SK-N-SH (cell line): ENCODE measurements at regions not wholly inside any gene's neighbourhood (a gene's known extent, or its start where the extent isn't known, plus 50 kb on each side); places are given as distances from the start of the nearest gene placed in this dataset.

Experiments
- CTCF ChIA-PET: fragments of 300-600, 350-600 bp; formaldehyde crosslinking; extraction: SDS; loops from one replicate; lab custom pipeline; 2021; lab: Yijun Ruan, JAX
- POLR2A ChIA-PET: fragments of 350-600 bp; sonication (Branson Sonifier 250); formaldehyde crosslinking; extraction: SDS; loops from one replicate; lab custom pipeline; 2020; ENCODE audit warnings: antibody characterized with exemption, inconsistent platforms; lab: Yijun Ruan, JAX
- DNase-seq: peaks from one replicate; pipeline ENCODE4 v3.0.0; 2012
- H2AFZ ChIP-seq: fragments of 200-600 bp; sonication (generic); 2 replicates; pipeline ENCODE4 v1.8.1; 2016; ENCODE audit warnings: antibody characterized with exemption, mild to moderate bottlenecking, low read depth
- H3F3A ChIP-seq: fragments of 200-600 bp; sonication (generic); replicated peaks from 2 replicates; pipeline ENCODE3; 2016; ENCODE audit warnings: antibody characterized with exemption, mild to moderate bottlenecking; ENCODE audit not compliant: insufficient read depth
- H3K27ac ChIP-seq, 2 experiments: fragments of 200-500 bp in 1 of 2; fragments of 200-600 bp in 1 of 2; sonication (Bioruptor generic) in 1 of 2; sonication (generic), shearing (Covaris generic) in 1 of 2; 2 replicates each; pipeline versions ENCODE4 v1.5.1 to v1.6.1; 2014 to 2016; ENCODE audit warnings: low read depth in 2 of 2, inconsistent platforms in 1 of 2, low read length in 1 of 2, mild to moderate bottlenecking in 1 of 2, mixed read lengths in 1 of 2
- H3K27me3 ChIP-seq: fragments of 200-600 bp; sonication (generic), shearing (Covaris generic); 2 replicates; pipeline ENCODE4 v1.6.1; 2016; ENCODE audit warnings: mixed run types; ENCODE audit not compliant: insufficient read depth
- H3K36me3 ChIP-seq, 2 experiments: fragments of 200-500 bp in 1 of 2; fragments of 200-600 bp in 1 of 2; sonication (Bioruptor generic) in 1 of 2; sonication (generic) in 1 of 2; replicated peaks in 1 of 2; 2 replicates each; pipeline versions ENCODE3 to v1.5.1; 2014 to 2016; ENCODE audit warnings: low read length in 1 of 2, mild to moderate bottlenecking in 1 of 2; ENCODE audit not compliant: insufficient read depth in 2 of 2, control insufficient read depth in 1 of 2
- H3K4me1 ChIP-seq, 2 experiments: fragments of 200-500 bp in 1 of 2; fragments of 200-600 bp in 1 of 2; sonication (Bioruptor generic) in 1 of 2; sonication (generic), shearing (Covaris generic) in 1 of 2; 2 replicates each; pipeline versions ENCODE4 v1.5.1 to v1.6.1; 2014 to 2016; ENCODE audit warnings: low read depth in 1 of 2, low read length in 1 of 2, mixed run types in 1 of 2; ENCODE audit not compliant: insufficient read depth in 2 of 2, control insufficient read depth in 1 of 2
- H3K4me2 ChIP-seq: fragments of 200-600 bp; sonication (generic), shearing (Covaris generic); 2 replicates; pipeline ENCODE4 v1.6.1; 2017; ENCODE audit warnings: mixed run types
- H3K4me3 ChIP-seq, 2 experiments: fragments of 200-500 bp in 1 of 2; fragments of 200-600 bp in 1 of 2; sonication (Bioruptor generic) in 1 of 2; sonication (generic), shearing (Covaris generic) in 1 of 2; 2 replicates each; pipeline versions ENCODE4 v1.5.1 to v1.8.1; 2014 to 2016; ENCODE audit warnings: low read depth in 2 of 2, inconsistent platforms in 1 of 2, low read length in 1 of 2, mild to moderate bottlenecking in 1 of 2, mixed read lengths in 1 of 2, moderate library complexity in 1 of 2
- H3K79me2 ChIP-seq: fragments of 200-600 bp; sonication (generic); 2 replicates; pipeline ENCODE4 v1.8.1; 2017; ENCODE audit warnings: mild to moderate bottlenecking; ENCODE audit not compliant: insufficient read depth
- H3K9ac ChIP-seq: fragments of 200-600 bp; sonication (generic); 2 replicates; pipeline ENCODE4 v1.6.1; 2017; ENCODE audit warnings: mixed run types
- H3K9me2 ChIP-seq: fragments of 200-600 bp; sonication (generic); 2 replicates; pipeline ENCODE4 v1.6.1; 2017; ENCODE audit warnings: mixed run types
- H3K9me3 ChIP-seq: fragments of 200-600 bp; sonication (generic); 2 replicates; pipeline ENCODE4 v1.6.1; 2017; ENCODE audit warnings: mixed run types, mild to moderate bottlenecking, moderate library complexity
- H4K20me1 ChIP-seq: fragments of 200-600 bp; sonication (generic); 2 replicates; pipeline ENCODE4 v1.6.1; 2017; ENCODE audit warnings: mild to moderate bottlenecking, mixed run types; ENCODE audit not compliant: insufficient read depth
- ELF1 ChIP-seq: IDR thresholded peaks from 2 replicates; pipeline ENCODE4 v1.4.0; 2012
- FOXJ3 ChIP-seq: sonication (generic); formaldehyde crosslinking; IDR thresholded peaks from 2 replicates; pipeline ENCODE4 v1.5.1; 2020; ENCODE audit warnings: mild to moderate bottlenecking, missing genetic modification reagents
- FOXM1 ChIP-seq: IDR thresholded peaks from 2 replicates; pipeline ENCODE4 v1.4.0; 2012; ENCODE audit warnings: low read depth, mild to moderate bottlenecking
- GABPA ChIP-seq: IDR thresholded peaks from 2 replicates; pipeline ENCODE4 v1.4.0; 2012; ENCODE audit warnings: low read depth, mild to moderate bottlenecking
- GATA2 ChIP-seq: sonication (generic); formaldehyde crosslinking; IDR thresholded peaks from 2 replicates; pipeline ENCODE4 v1.5.0; 2020; ENCODE audit warnings: mild to moderate bottlenecking, missing genetic modification reagents
- JUND ChIP-seq: IDR thresholded peaks from 2 replicates; pipeline ENCODE4 v1.4.0; 2012
- MXI1 ChIP-seq: IDR thresholded peaks from 2 replicates; pipeline ENCODE4 v1.6.1; 2012; ENCODE audit warnings: mild to moderate bottlenecking, low read depth, low read length, improper control_type of control experiment
- NRF1 ChIP-seq: IDR thresholded peaks from 2 replicates; pipeline ENCODE4 v1.6.1; 2012; ENCODE audit warnings: low read depth, mild to moderate bottlenecking, low read length
- RFX5 ChIP-seq: IDR thresholded peaks from 2 replicates; pipeline ENCODE4 v1.6.1; 2012; ENCODE audit warnings: mild to moderate bottlenecking, improper control_type of control experiment, low read length
- RXRA ChIP-seq: IDR thresholded peaks from 2 replicates; pipeline ENCODE4 v1.4.0; 2012; ENCODE audit warnings: low read depth, mild to moderate bottlenecking, borderline replicate concordance
- SMC3 ChIP-seq: IDR thresholded peaks from 2 replicates; pipeline ENCODE4 v1.6.1; 2012; ENCODE audit warnings: low read depth, low read length, improper control_type of control experiment
- TEAD4 ChIP-seq: IDR thresholded peaks from 2 replicates; pipeline ENCODE4 v1.4.0; 2012; ENCODE audit warnings: mild to moderate bottlenecking, borderline replicate concordance; ENCODE audit not compliant: insufficient read depth
- YY1 ChIP-seq: IDR thresholded peaks from 2 replicates; pipeline ENCODE4 v1.4.0; 2012; ENCODE audit warnings: low read depth, mild to moderate bottlenecking
- WGBS: methylation state at CpG from one replicate; pipeline ENCODE4 v1.1.6; 2017; ENCODE audit warnings: low lambda C conversion rate; 5-methylcytosine and 5-hydroxymethylcytosine counted together
- TF ChIP-seq, protein P1 (sequence below): fragments of 200-600 bp; sonication (generic); IDR thresholded peaks from 2 replicates; pipeline ENCODE4 v1.6.1; 2017; ENCODE audit warnings: antibody characterized with exemption, mild to moderate bottlenecking, moderate library complexity
- TF ChIP-seq, protein P2 (sequence below): IDR thresholded peaks from 2 replicates; pipeline ENCODE4 v1.6.1; 2012; ENCODE audit warnings: mild to moderate bottlenecking, low read depth, low read length, moderate library complexity
- TF ChIP-seq, protein P3 (sequence below): IDR thresholded peaks from 2 replicates; pipeline ENCODE4 v1.4.0; 2012; ENCODE audit warnings: low read depth, borderline replicate concordance
- TF ChIP-seq, protein P4 (sequence below): fragments of 150-350 bp; IDR thresholded peaks from 2 replicates; pipeline ENCODE4 v1.6.1; 2017; ENCODE audit warnings: antibody characterized with exemption, low read length, low read depth, borderline replicate concordance

DNA sequence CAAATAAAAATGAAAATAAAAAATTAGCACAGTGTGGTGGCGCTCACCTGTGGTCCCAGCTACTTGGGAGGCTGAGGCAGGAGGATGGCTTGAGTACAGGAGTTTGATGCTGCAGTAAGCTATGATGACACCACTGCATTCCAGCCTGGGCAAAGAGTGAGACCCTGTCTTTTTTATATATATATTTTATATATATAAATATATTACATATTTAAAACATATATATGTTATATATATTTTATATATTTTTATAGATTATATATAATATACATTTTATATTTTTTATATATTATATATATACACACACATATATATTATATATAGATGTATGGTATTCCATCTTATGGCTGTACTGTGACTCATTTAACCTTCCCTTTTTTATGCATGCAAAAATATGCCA lies 87.6 kb upstream of the PMEPA1 start:
- Histone ChIP-seq H3K79me2 (no peaks in the 10 kb centered on the region), H3K9me3 (no peaks in the 10 kb centered on the region), H3K27me3 (no peaks in the 10 kb centered on the region), H4K20me1 (no peaks in the 10 kb centered on the region), H2AFZ (no peak overlapping the region), H3K9ac (no peak overlapping the region), H3K4me3 (no peak overlapping the region), H3K4me1 (peaks cover 0 to 2% of the 10 kb centered on the region in 2 experiments; a peak in 1 of 4 replicates), H3K36me3 (no peaks in the 10 kb centered on the region), H3K9me2 (no peaks in the 10 kb centered on the region), H3K4me2 (no peak overlapping the region), H3F3A (no peaks in the 10 kb centered on the region), H3K27ac (no peak overlapping the region)
- CTCF ChIA-PET, result no interaction called here
- DNase-seq, result no peak
- WGBS, result 86% methylated on average over 1 of the region's 1 CpG
- POLR2A ChIA-PET, result no interaction called here
- TF ChIP-seq ELF1 (no peak), RXRA (no peak), RFX5 (no peak)
- TF ChIP-seq, protein P1, sequence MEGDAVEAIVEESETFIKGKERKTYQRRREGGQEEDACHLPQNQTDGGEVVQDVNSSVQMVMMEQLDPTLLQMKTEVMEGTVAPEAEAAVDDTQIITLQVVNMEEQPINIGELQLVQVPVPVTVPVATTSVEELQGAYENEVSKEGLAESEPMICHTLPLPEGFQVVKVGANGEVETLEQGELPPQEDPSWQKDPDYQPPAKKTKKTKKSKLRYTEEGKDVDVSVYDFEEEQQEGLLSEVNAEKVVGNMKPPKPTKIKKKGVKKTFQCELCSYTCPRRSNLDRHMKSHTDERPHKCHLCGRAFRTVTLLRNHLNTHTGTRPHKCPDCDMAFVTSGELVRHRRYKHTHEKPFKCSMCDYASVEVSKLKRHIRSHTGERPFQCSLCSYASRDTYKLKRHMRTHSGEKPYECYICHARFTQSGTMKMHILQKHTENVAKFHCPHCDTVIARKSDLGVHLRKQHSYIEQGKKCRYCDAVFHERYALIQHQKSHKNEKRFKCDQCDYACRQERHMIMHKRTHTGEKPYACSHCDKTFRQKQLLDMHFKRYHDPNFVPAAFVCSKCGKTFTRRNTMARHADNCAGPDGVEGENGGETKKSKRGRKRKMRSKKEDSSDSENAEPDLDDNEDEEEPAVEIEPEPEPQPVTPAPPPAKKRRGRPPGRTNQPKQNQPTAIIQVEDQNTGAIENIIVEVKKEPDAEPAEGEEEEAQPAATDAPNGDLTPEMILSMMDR, result no peak

DNA sequence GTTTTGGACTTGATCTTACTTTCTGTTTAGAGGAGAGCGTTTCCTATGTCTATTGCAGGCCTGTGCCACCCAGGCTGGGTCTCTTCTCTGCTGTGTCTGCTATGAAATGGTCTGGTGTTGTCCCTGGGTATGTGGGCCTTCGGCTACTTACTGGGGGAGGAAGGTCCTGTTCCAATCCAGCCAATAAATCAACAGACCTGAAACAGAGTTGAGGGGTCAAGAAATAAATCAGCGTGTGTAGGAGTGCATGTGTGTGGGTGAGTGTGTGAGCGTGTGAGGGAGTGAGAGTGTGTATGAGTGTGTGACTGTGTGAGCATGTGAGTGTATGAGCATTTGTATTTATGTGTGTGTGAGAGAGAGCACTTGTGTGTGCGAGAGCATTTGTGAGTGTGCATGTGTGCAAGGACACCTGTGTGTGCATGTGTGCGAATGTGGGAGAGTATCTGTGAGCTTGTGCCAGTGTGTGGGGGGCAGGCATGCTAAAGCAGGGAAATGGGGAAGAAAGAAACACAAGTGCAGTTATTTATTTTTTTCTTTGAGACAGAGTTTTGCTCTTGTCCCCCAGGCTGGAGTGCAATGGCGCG lies 86.3 kb upstream of the PMEPA1 start:
- peaks cover 0 to 4% of the 10 kb centered on the region in 2 experiments; a peak in 1 of 4 replicates for H3K4me1 ChIP-seq
- H3K27ac ChIP-seq, result no peak overlapping the region
- H3K9me3 ChIP-seq, result no peaks in the 10 kb centered on the region
- H3K36me3 ChIP-seq, result no peaks in the 10 kb centered on the region
- ChIA-PET POLR2A (no interaction called here), CTCF (no interaction called here)
- H2AFZ ChIP-seq, result 0 out of 2 replicates have a peak overlapping the region, but pooled peaks have one; percentile 18
- no peak overlapping the region for H3K4me2 ChIP-seq
- H3K9me2 ChIP-seq, result no peaks in the 10 kb centered on the region
- H3K27me3 ChIP-seq, result no peaks in the 10 kb centered on the region
- no peak overlapping the region for H3K4me3 ChIP-seq
- DNase-seq, result no peak
- no peaks in the 10 kb centered on the region for H3K79me2 ChIP-seq
- H4K20me1 ChIP-seq, result no peaks in the 10 kb centered on the region
- no peak overlapping the region for H3K9ac ChIP-seq
- no peaks in the 10 kb centered on the region for H3F3A ChIP-seq
- whole genome bisulfite sequencing, result 91% methylated on average over 8 of the region's 8 CpGs
- TF ChIP-seq, protein P2, sequence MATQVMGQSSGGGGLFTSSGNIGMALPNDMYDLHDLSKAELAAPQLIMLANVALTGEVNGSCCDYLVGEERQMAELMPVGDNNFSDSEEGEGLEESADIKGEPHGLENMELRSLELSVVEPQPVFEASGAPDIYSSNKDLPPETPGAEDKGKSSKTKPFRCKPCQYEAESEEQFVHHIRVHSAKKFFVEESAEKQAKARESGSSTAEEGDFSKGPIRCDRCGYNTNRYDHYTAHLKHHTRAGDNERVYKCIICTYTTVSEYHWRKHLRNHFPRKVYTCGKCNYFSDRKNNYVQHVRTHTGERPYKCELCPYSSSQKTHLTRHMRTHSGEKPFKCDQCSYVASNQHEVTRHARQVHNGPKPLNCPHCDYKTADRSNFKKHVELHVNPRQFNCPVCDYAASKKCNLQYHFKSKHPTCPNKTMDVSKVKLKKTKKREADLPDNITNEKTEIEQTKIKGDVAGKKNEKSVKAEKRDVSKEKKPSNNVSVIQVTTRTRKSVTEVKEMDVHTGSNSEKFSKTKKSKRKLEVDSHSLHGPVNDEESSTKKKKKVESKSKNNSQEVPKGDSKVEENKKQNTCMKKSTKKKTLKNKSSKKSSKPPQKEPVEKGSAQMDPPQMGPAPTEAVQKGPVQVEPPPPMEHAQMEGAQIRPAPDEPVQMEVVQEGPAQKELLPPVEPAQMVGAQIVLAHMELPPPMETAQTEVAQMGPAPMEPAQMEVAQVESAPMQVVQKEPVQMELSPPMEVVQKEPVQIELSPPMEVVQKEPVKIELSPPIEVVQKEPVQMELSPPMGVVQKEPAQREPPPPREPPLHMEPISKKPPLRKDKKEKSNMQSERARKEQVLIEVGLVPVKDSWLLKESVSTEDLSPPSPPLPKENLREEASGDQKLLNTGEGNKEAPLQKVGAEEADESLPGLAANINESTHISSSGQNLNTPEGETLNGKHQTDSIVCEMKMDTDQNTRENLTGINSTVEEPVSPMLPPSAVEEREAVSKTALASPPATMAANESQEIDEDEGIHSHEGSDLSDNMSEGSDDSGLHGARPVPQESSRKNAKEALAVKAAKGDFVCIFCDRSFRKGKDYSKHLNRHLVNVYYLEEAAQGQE, result no peak
- TF ChIP-seq TEAD4, result no peak
- TF ChIP-seq GABPA, result no peak
- TF ChIP-seq FOXJ3, result no peak
- TF ChIP-seq, protein P3, sequence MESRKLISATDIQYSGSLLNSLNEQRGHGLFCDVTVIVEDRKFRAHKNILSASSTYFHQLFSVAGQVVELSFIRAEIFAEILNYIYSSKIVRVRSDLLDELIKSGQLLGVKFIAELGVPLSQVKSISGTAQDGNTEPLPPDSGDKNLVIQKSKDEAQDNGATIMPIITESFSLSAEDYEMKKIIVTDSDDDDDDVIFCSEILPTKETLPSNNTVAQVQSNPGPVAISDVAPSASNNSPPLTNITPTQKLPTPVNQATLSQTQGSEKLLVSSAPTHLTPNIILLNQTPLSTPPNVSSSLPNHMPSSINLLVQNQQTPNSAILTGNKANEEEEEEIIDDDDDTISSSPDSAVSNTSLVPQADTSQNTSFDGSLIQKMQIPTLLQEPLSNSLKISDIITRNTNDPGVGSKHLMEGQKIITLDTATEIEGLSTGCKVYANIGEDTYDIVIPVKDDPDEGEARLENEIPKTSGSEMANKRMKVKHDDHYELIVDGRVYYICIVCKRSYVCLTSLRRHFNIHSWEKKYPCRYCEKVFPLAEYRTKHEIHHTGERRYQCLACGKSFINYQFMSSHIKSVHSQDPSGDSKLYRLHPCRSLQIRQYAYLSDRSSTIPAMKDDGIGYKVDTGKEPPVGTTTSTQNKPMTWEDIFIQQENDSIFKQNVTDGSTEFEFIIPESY, result no peak
- TF ChIP-seq, protein P1, result no peak
- no peak for TF ChIP-seq JUND
- TF ChIP-seq RFX5, result no peak
- no peak for TF ChIP-seq NRF1
- TF ChIP-seq, protein P4, sequence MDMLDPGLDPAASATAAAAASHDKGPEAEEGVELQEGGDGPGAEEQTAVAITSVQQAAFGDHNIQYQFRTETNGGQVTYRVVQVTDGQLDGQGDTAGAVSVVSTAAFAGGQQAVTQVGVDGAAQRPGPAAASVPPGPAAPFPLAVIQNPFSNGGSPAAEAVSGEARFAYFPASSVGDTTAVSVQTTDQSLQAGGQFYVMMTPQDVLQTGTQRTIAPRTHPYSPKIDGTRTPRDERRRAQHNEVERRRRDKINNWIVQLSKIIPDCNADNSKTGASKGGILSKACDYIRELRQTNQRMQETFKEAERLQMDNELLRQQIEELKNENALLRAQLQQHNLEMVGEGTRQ, result no peak
- TF ChIP-seq MXI1, result no peak
- TF ChIP-seq SMC3, result no peak
- no peak for TF ChIP-seq FOXM1
- TF ChIP-seq GATA2 (CRISPR knock-in tag), result no peak
- TF ChIP-seq YY1, result no peak
